Peyer's patch (tissue), 4 donors: ENCODE measurements at regions not wholly inside any gene's neighbourhood (a gene's known extent, or its start where the extent isn't known, plus 50 kb on each side); places are given as distances from the start of the nearest gene placed in this dataset.

Experiments
- DNase-seq, 3 donors: peaks; one replicate each; pipeline ENCODE4 v3.0.0-alpha.2; 2017 to 2019
- H3K27ac ChIP-seq, 4 donors: fragments of 200-600 bp; sonication (generic); one replicate each; pipeline ENCODE4 v1.5.1; 2016 to 2019
- H3K27me3 ChIP-seq, 2 donors: fragments of 200-600 bp; sonication (generic); one replicate each; pipeline ENCODE4 v1.5.1; 2019
- H3K36me3 ChIP-seq, 3 donors: fragments of 200-600 bp; sonication (generic); one replicate each; pipeline ENCODE4 v1.5.1; 2016 to 2019
- H3K4me1 ChIP-seq, 4 donors: fragments of 200-600 bp; sonication (generic); one replicate each; pipeline ENCODE4 v1.5.1; 2016 to 2019
- H3K4me3 ChIP-seq, 4 donors: fragments of 200-600 bp; sonication (generic); 1 replicate in 3 of 4; 2 replicates in 1 of 4; pipeline ENCODE4 v1.5.1; 2016 to 2019; ENCODE audit warnings: mild to moderate bottlenecking in 1 of 4
- H3K9me3 ChIP-seq, 4 donors: fragments of 200-600 bp; sonication (generic); one replicate each; pipeline ENCODE4 v1.5.1; 2016 to 2019; ENCODE audit warnings: mild to moderate bottlenecking in 1 of 4
- POLR2A ChIP-seq, 2 donors: fragments of 450-650 bp; IDR thresholded peaks; one replicate each; pipeline ENCODE4 v1.5.1; 2017; ENCODE audit warnings: antibody characterized with exemption in 2 of 2, mild to moderate bottlenecking in 2 of 2, moderate library complexity in 2 of 2
- TF ChIP-seq, protein P1 (sequence below), 6 experiments: fragments of 450-650 bp in 4 of 6; fragments of 200-600 bp in 2 of 6; sonication (generic) in 1 of 6; IDR thresholded peaks; one replicate each; pipeline ENCODE4 v1.5.1; 2017 to 2019; ENCODE audit warnings: antibody characterized with exemption in 6 of 6, mild to moderate bottlenecking in 3 of 6, moderate library complexity in 1 of 6

GRCh38 chr2:224223851-224224555 is 177.9 kb downstream of the FAM124B start:
- Histone ChIP-seq H3K27ac (no peak overlapping the region), H3K36me3 (no peaks in the 10 kb centered on the region), H3K27me3 (no peaks in the 10 kb centered on the region), H3K9me3 (no peaks in the 10 kb centered on the region), H3K4me3 (no peak overlapping the region), H3K4me1 (no peaks in the 10 kb centered on the region)
- TF ChIP-seq, protein P1, sequence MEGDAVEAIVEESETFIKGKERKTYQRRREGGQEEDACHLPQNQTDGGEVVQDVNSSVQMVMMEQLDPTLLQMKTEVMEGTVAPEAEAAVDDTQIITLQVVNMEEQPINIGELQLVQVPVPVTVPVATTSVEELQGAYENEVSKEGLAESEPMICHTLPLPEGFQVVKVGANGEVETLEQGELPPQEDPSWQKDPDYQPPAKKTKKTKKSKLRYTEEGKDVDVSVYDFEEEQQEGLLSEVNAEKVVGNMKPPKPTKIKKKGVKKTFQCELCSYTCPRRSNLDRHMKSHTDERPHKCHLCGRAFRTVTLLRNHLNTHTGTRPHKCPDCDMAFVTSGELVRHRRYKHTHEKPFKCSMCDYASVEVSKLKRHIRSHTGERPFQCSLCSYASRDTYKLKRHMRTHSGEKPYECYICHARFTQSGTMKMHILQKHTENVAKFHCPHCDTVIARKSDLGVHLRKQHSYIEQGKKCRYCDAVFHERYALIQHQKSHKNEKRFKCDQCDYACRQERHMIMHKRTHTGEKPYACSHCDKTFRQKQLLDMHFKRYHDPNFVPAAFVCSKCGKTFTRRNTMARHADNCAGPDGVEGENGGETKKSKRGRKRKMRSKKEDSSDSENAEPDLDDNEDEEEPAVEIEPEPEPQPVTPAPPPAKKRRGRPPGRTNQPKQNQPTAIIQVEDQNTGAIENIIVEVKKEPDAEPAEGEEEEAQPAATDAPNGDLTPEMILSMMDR (IDR thresholded peaks at IDR 0.05): no peak
- TF ChIP-seq POLR2A (IDR thresholded peaks at IDR 0.05): no peak
- DNase-seq: no peak

- no peak overlapping the region for H3K4me3 ChIP-seq
- no peaks in the 10 kb centered on the region for H3K27me3 ChIP-seq
- H3K4me1 ChIP-seq: no peaks in the 10 kb centered on the region
- DNase-seq: no peak
- no peaks in the 10 kb centered on the region for H3K36me3 ChIP-seq
- TF ChIP-seq, protein P1 (IDR thresholded peaks at IDR 0.05): no peak
- no peak for TF ChIP-seq POLR2A (IDR thresholded peaks at IDR 0.05)
- H3K9me3 ChIP-seq: no peaks in the 10 kb centered on the region
- H3K27ac ChIP-seq: no peak overlapping the region
Measured at GRCh38 chr2:224222974-224223373, 178.9 kb downstream of the FAM124B start.

- H3K4me1 ChIP-seq: no peaks in the 10 kb centered on the region
- H3K36me3 ChIP-seq: no peaks in the 10 kb centered on the region
- no peak overlapping the region for H3K4me3 ChIP-seq
- no peaks in the 10 kb centered on the region for H3K9me3 ChIP-seq
- H3K27me3 ChIP-seq: no peaks in the 10 kb centered on the region
- no peak for DNase-seq
- TF ChIP-seq, protein P1 (IDR thresholded peaks at IDR 0.05): no peak
- TF ChIP-seq POLR2A (IDR thresholded peaks at IDR 0.05): no peak
- H3K27ac ChIP-seq: no peak overlapping the region
Measured at GRCh38 chr2:224222291-224222690, 179.6 kb downstream of the FAM124B start.

GRCh38 chr2:224221455-224221913 is 180.4 kb downstream of the FAM124B start:
- H3K4me1 ChIP-seq: no peaks in the 10 kb centered on the region
- TF ChIP-seq POLR2A (IDR thresholded peaks at IDR 0.05): no peak
- TF ChIP-seq, protein P1 (IDR thresholded peaks at IDR 0.05): no peak
- H3K27me3 ChIP-seq: no peaks in the 10 kb centered on the region
- no peaks in the 10 kb centered on the region for H3K36me3 ChIP-seq
- no peaks in the 10 kb centered on the region for H3K9me3 ChIP-seq
- no peak overlapping the region for H3K4me3 ChIP-seq
- H3K27ac ChIP-seq: no peak overlapping the region
- no peak for DNase-seq

DNA sequence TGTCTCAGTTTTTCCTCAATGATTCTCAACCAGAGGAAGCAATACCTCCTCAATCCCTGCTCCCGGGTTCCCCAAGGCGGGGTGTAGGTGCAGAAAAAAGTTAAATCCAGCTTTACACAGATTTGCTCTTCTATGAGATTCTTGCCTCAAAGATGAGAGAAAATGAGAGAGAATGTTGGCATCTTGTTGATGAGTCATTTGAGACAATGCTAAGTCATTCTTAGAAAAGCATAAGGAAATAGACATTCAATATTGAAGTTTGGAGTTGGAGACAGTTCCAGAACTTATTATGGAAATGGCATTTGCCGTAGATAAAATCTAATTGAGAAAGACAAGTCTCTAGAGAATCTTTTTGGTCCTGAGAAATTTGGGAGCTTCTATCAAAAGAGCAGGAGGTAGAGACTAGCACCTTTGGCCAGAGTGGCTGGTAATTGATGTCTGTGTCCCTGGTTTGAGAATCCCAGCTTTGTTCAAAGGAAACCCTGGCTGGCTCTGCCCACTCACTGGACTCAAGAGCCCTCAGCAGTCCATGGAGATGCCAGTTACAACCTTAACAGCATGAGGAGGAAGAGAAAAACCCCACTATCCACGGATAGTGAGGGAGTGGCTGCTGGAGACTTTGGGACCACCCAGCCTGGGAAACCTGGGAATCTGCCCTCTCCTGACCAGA is 181.2 kb downstream of the FAM124B start:
- DNase-seq: no peak
- no peak overlapping the region for H3K27ac ChIP-seq
- H3K36me3 ChIP-seq: no peaks in the 10 kb centered on the region
- TF ChIP-seq, protein P1 (IDR thresholded peaks at IDR 0.05): no peak
- TF ChIP-seq POLR2A (IDR thresholded peaks at IDR 0.05): no peak
- H3K4me1 ChIP-seq: no peaks in the 10 kb centered on the region
- H3K4me3 ChIP-seq: no peak overlapping the region
- no peaks in the 10 kb centered on the region for H3K27me3 ChIP-seq
- no peaks in the 10 kb centered on the region for H3K9me3 ChIP-seq
